Nephron (organoid): ENCODE measurements at regions not wholly inside any gene's neighbourhood (a gene's known extent, or its start where the extent isn't known, plus 50 kb on each side); places are given as distances from the start of the nearest gene placed in this dataset.
"Not testable (repeated sequence)": the region's sequence is repeated elsewhere in the genome, so short reads cannot be mapped to it uniquely, and the experiment has no call there.

ENCODE experiments used
- H3K27ac Mint-ChIP-seq, 3 experiments: 2 replicates each; pipeline ENCODE4 v1.8.0; 2020; ENCODE audit warnings: mixed read lengths in 3 of 3, mild to moderate bottlenecking in 2 of 3, moderate library complexity in 1 of 3
- H3K27me3 Mint-ChIP-seq: 2 replicates; pipeline ENCODE4 v1.8.0; 2021; ENCODE audit warnings: low read depth, mild to moderate bottlenecking, moderate library complexity, mixed read lengths
- H3K36me3 Mint-ChIP-seq: 2 replicates; pipeline ENCODE4 v1.8.0; 2020; ENCODE audit warnings: low read depth, mixed read lengths
- H3K4me1 Mint-ChIP-seq: 2 replicates; pipeline ENCODE4 v1.8.0; 2020; ENCODE audit warnings: mixed read lengths
- H3K4me3 Mint-ChIP-seq, 3 experiments: 2 replicates each; pipeline ENCODE4 v1.8.0; 2020; ENCODE audit warnings: mild to moderate bottlenecking in 3 of 3, mixed read lengths in 3 of 3, moderate library complexity in 2 of 3
- H3K9me3 Mint-ChIP-seq: 2 replicates; pipeline ENCODE4 v1.8.0; 2020; ENCODE audit warnings: mixed read lengths
- TF ChIP-seq, protein P1 (sequence below), 3 experiments: fragments of 200-600 bp; sonication (generic); IDR thresholded peaks; one replicate each; pipeline ENCODE4 v1.5.0; 2021; ENCODE audit warnings: antibody characterized with exemption in 3 of 3; ENCODE audit not compliant: unreplicated experiment in 3 of 3

DNA sequence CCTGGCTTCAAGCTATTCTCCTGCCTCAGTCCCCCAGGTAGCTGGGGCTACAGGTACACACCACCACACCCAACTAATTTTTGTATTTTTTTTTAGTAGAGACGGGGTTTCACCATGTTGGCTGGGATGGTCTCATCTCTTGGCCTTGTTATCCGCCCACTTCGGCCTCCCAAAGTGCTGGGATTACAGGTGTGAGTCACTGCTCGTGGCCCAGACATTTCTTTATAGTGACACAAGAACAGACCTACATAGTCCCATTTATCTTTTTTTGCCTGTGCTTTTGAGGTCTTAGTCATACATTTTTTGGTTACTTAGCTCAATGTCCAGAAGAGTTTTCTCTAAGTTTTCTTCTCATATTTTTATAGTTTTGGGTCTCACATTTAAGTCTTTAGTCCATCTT lies 247.4 kb downstream of the SYT10 start:
- Mint-ChIP-seq H3K4me3 (no peak overlapping the region), H3K27ac (no peak overlapping the region), H3K4me1 (no peaks in the 10 kb centered on the region), H3K36me3 (peaks cover 3% of the 10 kb centered on the region), H3K9me3 (peaks cover 31% of the 10 kb centered on the region), H3K27me3 (no peaks in the 10 kb centered on the region)
- TF ChIP-seq, protein P1, sequence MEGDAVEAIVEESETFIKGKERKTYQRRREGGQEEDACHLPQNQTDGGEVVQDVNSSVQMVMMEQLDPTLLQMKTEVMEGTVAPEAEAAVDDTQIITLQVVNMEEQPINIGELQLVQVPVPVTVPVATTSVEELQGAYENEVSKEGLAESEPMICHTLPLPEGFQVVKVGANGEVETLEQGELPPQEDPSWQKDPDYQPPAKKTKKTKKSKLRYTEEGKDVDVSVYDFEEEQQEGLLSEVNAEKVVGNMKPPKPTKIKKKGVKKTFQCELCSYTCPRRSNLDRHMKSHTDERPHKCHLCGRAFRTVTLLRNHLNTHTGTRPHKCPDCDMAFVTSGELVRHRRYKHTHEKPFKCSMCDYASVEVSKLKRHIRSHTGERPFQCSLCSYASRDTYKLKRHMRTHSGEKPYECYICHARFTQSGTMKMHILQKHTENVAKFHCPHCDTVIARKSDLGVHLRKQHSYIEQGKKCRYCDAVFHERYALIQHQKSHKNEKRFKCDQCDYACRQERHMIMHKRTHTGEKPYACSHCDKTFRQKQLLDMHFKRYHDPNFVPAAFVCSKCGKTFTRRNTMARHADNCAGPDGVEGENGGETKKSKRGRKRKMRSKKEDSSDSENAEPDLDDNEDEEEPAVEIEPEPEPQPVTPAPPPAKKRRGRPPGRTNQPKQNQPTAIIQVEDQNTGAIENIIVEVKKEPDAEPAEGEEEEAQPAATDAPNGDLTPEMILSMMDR (IDR thresholded peaks at IDR 0.05; ENCODE audit: unreplicated experiment in 3 of 3): no peak

DNA sequence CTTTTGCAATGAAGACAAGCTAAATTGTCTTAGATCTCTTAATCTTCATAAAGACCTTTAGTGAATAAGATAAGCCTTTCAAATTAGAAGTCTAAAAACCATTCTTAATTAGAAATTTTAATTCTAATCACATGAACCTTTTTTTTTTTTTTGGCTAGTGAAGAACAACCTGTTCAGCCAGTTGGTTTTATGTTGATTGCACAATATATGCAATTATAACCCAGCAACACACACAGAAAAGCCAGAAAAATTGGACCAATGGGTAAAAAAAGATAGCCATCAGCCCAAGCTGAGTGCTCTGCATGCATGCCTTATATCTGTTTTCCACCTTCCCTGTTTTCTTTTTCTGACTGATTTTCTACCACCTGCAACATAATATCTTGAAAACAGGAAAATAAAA lies 252.2 kb downstream of the SYT10 start:
- Mint-ChIP-seq H3K4me1 (no peaks in the 10 kb centered on the region), H3K4me3 (no peak overlapping the region), H3K36me3 (peaks cover 3% of the 10 kb centered on the region), H3K27ac (no peak overlapping the region), H3K27me3 (no peaks in the 10 kb centered on the region), H3K9me3 (peaks cover 7% of the 10 kb centered on the region)
- TF ChIP-seq, protein P1 (IDR thresholded peaks at IDR 0.05; ENCODE audit: unreplicated experiment in 3 of 3): no peak

DNA sequence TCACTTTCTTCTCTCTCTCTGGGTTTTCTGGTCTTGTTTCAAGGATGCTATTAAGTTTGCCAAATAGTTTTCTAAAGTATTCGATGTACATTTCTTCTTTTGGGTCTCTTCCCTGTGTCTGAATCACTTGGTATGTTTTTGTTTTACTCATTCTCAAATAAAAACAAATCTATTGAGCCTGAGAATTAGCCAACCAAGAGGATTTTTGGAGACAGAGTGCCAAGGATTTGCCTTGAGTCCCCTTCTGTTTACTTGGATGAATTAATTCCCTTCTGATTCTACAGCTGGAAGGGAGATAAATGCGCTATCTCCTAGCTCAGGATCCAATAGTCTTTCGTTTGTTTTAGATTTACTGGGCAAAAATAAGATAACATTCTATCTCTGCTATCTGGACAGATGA lies 255.5 kb downstream of the SYT10 start:
- TF ChIP-seq, protein P1 (IDR thresholded peaks at IDR 0.05; ENCODE audit: unreplicated experiment in 3 of 3): no peak
- H3K4me1 Mint-ChIP-seq: no peaks in the 10 kb centered on the region
- H3K36me3 Mint-ChIP-seq: peaks cover 3% of the 10 kb centered on the region
- H3K27me3 Mint-ChIP-seq: no peaks in the 10 kb centered on the region
- no peak overlapping the region for H3K4me3 Mint-ChIP-seq
- H3K27ac Mint-ChIP-seq: peak overlapping the region in 1 of 3 experiments; percentile 26
- peaks cover 4% of the 10 kb centered on the region for H3K9me3 Mint-ChIP-seq

DNA sequence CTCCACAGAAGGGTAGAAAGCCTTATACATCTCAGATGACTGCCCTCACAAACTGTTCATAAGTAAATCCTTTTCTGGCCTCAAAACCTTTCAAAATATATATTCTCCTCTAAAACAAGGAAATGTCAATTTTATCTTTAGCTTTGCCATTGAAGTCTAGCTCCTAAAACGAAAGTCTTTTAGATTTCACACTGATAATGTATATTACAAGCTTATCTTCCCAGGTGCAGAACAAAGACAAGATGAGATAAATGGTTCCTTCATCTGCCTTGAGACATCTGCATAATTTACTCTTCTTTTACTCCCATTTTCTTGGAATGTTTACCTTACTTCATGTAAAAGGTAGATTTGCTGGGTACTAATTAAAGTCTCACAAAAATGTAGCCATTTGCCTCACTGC lies 257.1 kb downstream of the SYT10 start:
- Mint-ChIP-seq H3K4me3 (no peak overlapping the region), H3K36me3 (no peaks in the 10 kb centered on the region), H3K9me3 (no peaks in the 10 kb centered on the region), H3K27me3 (no peaks in the 10 kb centered on the region), H3K27ac (no peak overlapping the region), H3K4me1 (no peaks in the 10 kb centered on the region)
- TF ChIP-seq, protein P1 (IDR thresholded peaks at IDR 0.05; ENCODE audit: unreplicated experiment in 3 of 3): no peak

DNA sequence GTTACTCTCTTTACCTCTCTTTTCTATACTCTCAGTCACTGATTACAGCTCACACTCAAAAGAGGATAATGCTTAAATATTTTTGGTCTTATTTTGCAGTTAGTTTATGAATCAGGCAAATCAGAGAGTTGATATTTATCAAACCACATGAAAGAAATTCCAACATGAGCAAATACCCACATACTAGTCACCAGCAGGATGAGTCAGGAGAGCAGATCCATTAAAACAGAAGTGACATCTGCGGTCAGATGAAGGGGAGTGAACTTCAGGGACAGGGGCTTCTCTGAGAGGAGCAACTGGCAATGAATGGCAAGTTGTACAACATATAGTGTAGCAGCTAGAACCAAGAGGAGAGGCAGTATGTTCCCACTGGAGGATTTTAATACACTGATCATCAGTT lies 258.7 kb downstream of the SYT10 start:
- Mint-ChIP-seq H3K27ac (no peak overlapping the region), H3K4me3 (no peak overlapping the region), H3K4me1 (no peaks in the 10 kb centered on the region), H3K9me3 (no peaks in the 10 kb centered on the region), H3K36me3 (no peaks in the 10 kb centered on the region), H3K27me3 (no peaks in the 10 kb centered on the region)
- TF ChIP-seq, protein P1 (IDR thresholded peaks at IDR 0.05; ENCODE audit: unreplicated experiment in 3 of 3): no peak

DNA sequence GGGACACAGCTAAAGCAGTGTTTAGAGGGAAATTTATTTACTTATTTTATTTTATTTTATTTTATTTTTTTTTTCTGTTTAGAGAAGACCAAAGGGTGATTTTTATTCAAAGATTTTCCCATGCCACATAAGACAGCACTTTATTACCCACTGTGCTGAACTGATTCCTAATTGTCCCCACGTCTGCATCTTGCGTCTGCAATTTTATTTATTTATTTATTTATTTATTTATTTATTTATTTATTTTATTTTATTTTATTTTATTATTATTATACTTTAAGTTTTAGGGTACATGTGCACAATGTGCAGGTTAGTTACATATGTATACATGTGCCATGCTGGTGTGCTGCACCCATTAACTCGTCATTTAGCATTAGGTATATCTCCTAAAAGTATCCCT lies 269.7 kb upstream of the PKP2 start:
- H3K27me3 Mint-ChIP-seq, H3K4me1 Mint-ChIP-seq, H3K4me3 Mint-ChIP-seq, H3K27ac Mint-ChIP-seq, H3K36me3 Mint-ChIP-seq: not testable (repeated sequence)
- H3K9me3 Mint-ChIP-seq: peaks cover 16% of the 10 kb centered on the region
